ENCODE measurements at regions not wholly inside any gene's neighbourhood (a gene's known extent, or its start where the extent isn't known, plus 50 kb on each side); places are given as distances from the start of the nearest gene placed in this dataset.

- H3K36me3 ChIP-seq (ENCODE audit: control insufficient read depth in 2 of 2, insufficient read depth in 2 of 2, low read length in 1 of 2) = no peaks in the 10 kb centered on the region
- peak overlapping the region; percentile 22 for H3K4me2 ChIP-seq (ENCODE audit: control insufficient read depth, insufficient read depth)
- TF ChIP-seq SREBF2 (IDR thresholded peaks at IDR 0.05; ENCODE audit: low read length) = no peak
- TF ChIP-seq ATF2 (IDR thresholded peaks at IDR 0.05; ENCODE audit: low read length) = 0 out of 2 replicates have a peak, but pooled peaks have one; percentile 27
- 0 out of 2 replicates have a peak, but pooled peaks have one; percentile 29 for TF ChIP-seq CREB1 (IDR thresholded peaks at IDR 0.05; ENCODE audit: low read depth)
- FAIRE-seq (peak; percentile 64), ATAC-seq (peak; percentile 74), DNase-seq (ENCODE audit: low read depth, low spot score) (peak; percentile 16)
- RAD21 ChIA-PET (ENCODE audit: unreplicated experiment) = interaction anchor here (0.6 to 1.4 kb wide), 3 partner anchors 8 to 159 kb away, joined by 3 to 4 read pairs (median 3); no protein-coding TSS in a partner anchor
- H3K27me3 ChIP-seq (replicated peaks in 1 of 2; ENCODE audit: control insufficient read depth in 2 of 2, insufficient read depth in 2 of 2, low read length in 1 of 2) = no peaks in the 10 kb centered on the region
- H3K9ac ChIP-seq (ENCODE audit: control insufficient read depth, insufficient read depth, low read length) = no peak overlapping the region
- BruUV-seq (replicated peaks) = no TSS peak
- no peaks in the 10 kb centered on the region for H3K4me1 ChIP-seq (ENCODE audit: control insufficient read depth, insufficient read depth, low read length)
- H2AFZ ChIP-seq (ENCODE audit: control insufficient read depth, low read depth, low read length) = peak overlapping the region; percentile 50
- 12% methylated on average over 6 of the region's 6 CpGs for WGBS (ENCODE audit: insufficient coverage, insufficient replicate concordance, low lambda C conversion rate, missing lambda C conversion rate)
- in situ Hi-C loops (cut with MboI) (no loop called here), intact Hi-C loops (cut with micrococcal nuclease; ENCODE audit: unreplicated experiment) (no loop called here)
- POLR2A ChIA-PET = no interaction called here
- CTCF ChIA-PET = interaction anchor here (0.5 to 1.0 kb wide), 2 partner anchors 17 to 29 kb away, joined by 3 to 4 read pairs; no protein-coding TSS in a partner anchor
- SMC1A ChIA-PET (ENCODE audit: uncharacterized antibody, unreplicated experiment) = interaction anchor here (1.0 kb wide), 1 partner anchor 325 kb away, joined by 3 read pairs; no protein-coding TSS in a partner anchor
- no peaks in the 10 kb centered on the region for H3K9me3 ChIP-seq (replicated peaks; ENCODE audit: control insufficient read depth, insufficient read depth, low read length)
- H3K79me2 ChIP-seq (ENCODE audit: control insufficient read depth, insufficient read depth, low read length) = no peaks in the 10 kb centered on the region
- no peaks in the 10 kb centered on the region for H4K20me1 ChIP-seq (ENCODE audit: control insufficient read depth, insufficient read depth)
- H3K27ac ChIP-seq (ENCODE audit: control insufficient read depth, insufficient read depth) = 0 out of 2 replicates have a peak overlapping the region, but pooled peaks have one; percentile 18
- no peak overlapping the region for H3K4me3 ChIP-seq
Measured at GRCh38 chr2:207467716-207468347, 61.9 kb upstream of the CREB1 start.

GRCh38 chr2:207468488-207468887 lies 61.3 kb upstream of the CREB1 start:
- DNase-seq (ENCODE audit: low read depth, low spot score) (no peak), FAIRE-seq (no peak), ATAC-seq (no peak)
- Histone ChIP-seq H3K4me1 (ENCODE audit: control insufficient read depth, insufficient read depth, low read length) (no peaks in the 10 kb centered on the region), H2AFZ (ENCODE audit: control insufficient read depth, low read depth, low read length) (no peak overlapping the region), H3K27me3 (replicated peaks in 1 of 2; ENCODE audit: control insufficient read depth in 2 of 2, insufficient read depth in 2 of 2, low read length in 1 of 2) (no peaks in the 10 kb centered on the region), H3K4me2 (ENCODE audit: control insufficient read depth, insufficient read depth) (no peak overlapping the region), H3K9ac (ENCODE audit: control insufficient read depth, insufficient read depth, low read length) (no peak overlapping the region), H3K4me3 (no peak overlapping the region), H3K36me3 (ENCODE audit: control insufficient read depth in 2 of 2, insufficient read depth in 2 of 2, low read length in 1 of 2) (no peaks in the 10 kb centered on the region), H4K20me1 (ENCODE audit: control insufficient read depth, insufficient read depth) (no peaks in the 10 kb centered on the region), H3K27ac (ENCODE audit: control insufficient read depth, insufficient read depth) (no peak overlapping the region), H3K79me2 (ENCODE audit: control insufficient read depth, insufficient read depth, low read length) (no peaks in the 10 kb centered on the region), H3K9me3 (replicated peaks; ENCODE audit: control insufficient read depth, insufficient read depth, low read length) (no peaks in the 10 kb centered on the region)
- ChIA-PET RAD21 (ENCODE audit: unreplicated experiment) (interaction anchor here (1.0 to 1.4 kb wide), 2 partner anchors 9 to 12 kb away, joined by 3 to 4 read pairs; no protein-coding TSS in a partner anchor), CTCF (interaction anchor here (0.6 to 1.0 kb wide), 2 partner anchors 18 to 319 kb away, joined by 3 to 4 read pairs; no protein-coding TSS in a partner anchor), SMC1A (ENCODE audit: uncharacterized antibody, unreplicated experiment) (interaction anchor here (1.0 kb wide), 2 partner anchors 8 to 325 kb away, joined by 3 to 4 read pairs; no protein-coding TSS in a partner anchor), POLR2A (interaction anchor here (0.7 kb wide), 1 partner anchor 183 kb away, joined by 3 read pairs; no protein-coding TSS in a partner anchor)
- intact Hi-C loops (cut with micrococcal nuclease; ENCODE audit: unreplicated experiment) (no loop called here), in situ Hi-C loops (cut with MboI) (no loop called here)
- 84% methylated on average over 4 of the region's 4 CpGs for WGBS (ENCODE audit: insufficient coverage, insufficient replicate concordance, low lambda C conversion rate, missing lambda C conversion rate)
- no TSS peak for BruUV-seq (replicated peaks)
- no peak for TF ChIP-seq ZNF687 (IDR thresholded peaks at IDR 0.05)
- no peak for TF ChIP-seq HDAC6 (IDR thresholded peaks at IDR 0.05; ENCODE audit: unreplicated experiment)
- no peak for TF ChIP-seq E2F4 (IDR thresholded peaks at IDR 0.05; ENCODE audit: low read depth, low read length)
- TF ChIP-seq ATF2 (IDR thresholded peaks at IDR 0.05; ENCODE audit: low read length) = no peak
- no peak for TF ChIP-seq CHD4 (IDR thresholded peaks at IDR 0.05)

Data from GM12878 (cell line).